Immature natural killer cell (primary cell): ENCODE measurements at regions not wholly inside any gene's neighbourhood (a gene's known extent, or its start where the extent isn't known, plus 50 kb on each side); places are given as distances from the start of the nearest gene placed in this dataset.

Experiments used
- DNase-seq, 3 donors: peaks; one replicate each; pipeline ENCODE4 v3.0.0; 2022; ENCODE audit warnings: mixed read lengths in 1 of 3
- H3K27ac Mint-ChIP-seq, 6 donors: one replicate each; pipeline ENCODE4 v1.8.0; 2020; ENCODE audit warnings: mixed read lengths in 6 of 6, mild to moderate bottlenecking in 5 of 6, inconsistent platforms in 4 of 6, moderate library complexity in 3 of 6
- H3K27me3 Mint-ChIP-seq, 3 donors: one replicate each; pipeline ENCODE4 v1.8.0; 2020 to 2021; ENCODE audit warnings: low read depth in 3 of 3, mild to moderate bottlenecking in 3 of 3, mixed read lengths in 3 of 3, moderate library complexity in 3 of 3, inconsistent platforms in 1 of 3
- H3K36me3 Mint-ChIP-seq, 3 donors: one replicate each; pipeline ENCODE4 v1.8.0; 2020; ENCODE audit warnings: mixed read lengths in 3 of 3, inconsistent platforms in 2 of 3, mild to moderate bottlenecking in 2 of 3
- H3K4me1 Mint-ChIP-seq, 2 donors: one replicate each; pipeline ENCODE4 v1.8.0; 2020; ENCODE audit warnings: inconsistent platforms in 2 of 2, mild to moderate bottlenecking in 2 of 2, mixed read lengths in 2 of 2, moderate library complexity in 1 of 2
- H3K4me3 Mint-ChIP-seq, 5 donors: one replicate each; pipeline ENCODE4 v1.8.0; 2020; ENCODE audit warnings: mild to moderate bottlenecking in 5 of 5, mixed read lengths in 5 of 5, inconsistent platforms in 3 of 5, moderate library complexity in 3 of 5
- H3K9me3 Mint-ChIP-seq, 6 donors: one replicate each; pipeline ENCODE4 v1.8.0; 2020; ENCODE audit warnings: mild to moderate bottlenecking in 6 of 6, mixed read lengths in 6 of 6, inconsistent platforms in 4 of 6, moderate library complexity in 3 of 6

DNA sequence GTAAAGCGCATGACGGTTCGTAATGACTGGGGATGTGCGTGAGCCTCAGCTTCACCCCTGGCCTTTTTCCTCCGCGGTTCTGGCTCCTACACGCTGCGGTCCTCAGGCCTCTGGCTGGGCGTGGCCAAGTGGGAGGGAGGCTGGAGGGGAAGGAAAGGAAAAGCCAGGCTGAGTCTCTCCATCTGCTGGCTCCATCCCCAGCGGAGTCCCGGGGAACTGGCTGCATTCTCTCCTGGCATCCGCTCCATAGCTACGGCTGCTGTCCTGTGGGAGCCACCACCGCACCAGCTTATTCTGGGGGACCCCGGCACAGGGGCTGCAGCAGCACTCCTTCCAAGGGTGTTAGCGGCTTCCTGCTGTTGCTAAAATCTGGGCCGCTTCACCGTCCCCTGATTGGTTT, 68.2 kb upstream of the SLC24A4 start:
- DNase-seq: no peak
- H3K4me1 Mint-ChIP-seq: peaks cover 5 to 12% of the 10 kb centered on the region in 2 donors
- no peak overlapping the region for H3K4me3 Mint-ChIP-seq
- H3K36me3 Mint-ChIP-seq: no peaks in the 10 kb centered on the region
- no peak overlapping the region for H3K27ac Mint-ChIP-seq
- peaks cover 2 to 23% (median 19%) of the 10 kb centered on the region in 3 donors for H3K27me3 Mint-ChIP-seq
- no peaks in the 10 kb centered on the region for H3K9me3 Mint-ChIP-seq

DNA sequence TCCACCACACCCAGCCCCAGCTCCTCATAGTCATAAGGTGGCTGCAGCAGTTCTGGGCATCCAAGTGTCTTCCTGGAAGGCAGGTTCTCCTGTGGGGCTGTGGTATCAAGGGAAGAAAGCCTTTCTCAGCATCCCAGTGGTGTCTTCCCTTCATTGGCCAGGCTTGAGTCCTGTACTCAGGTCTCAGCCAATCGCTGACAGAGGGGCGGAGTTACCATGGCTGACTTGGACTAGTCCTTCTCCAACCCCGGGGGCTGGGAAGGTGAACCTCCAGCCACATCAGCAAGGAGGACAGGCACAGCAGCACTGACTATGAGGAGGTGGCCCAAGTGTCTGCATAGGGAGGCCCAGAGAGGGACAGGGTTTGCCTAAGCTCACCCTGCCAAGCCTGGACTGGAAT, 64.0 kb upstream of the SLC24A4 start:
- H3K4me1 Mint-ChIP-seq: peaks cover 7 to 12% of the 10 kb centered on the region in 2 donors
- no peak overlapping the region for H3K27ac Mint-ChIP-seq
- DNase-seq: no peak
- H3K36me3 Mint-ChIP-seq: no peaks in the 10 kb centered on the region
- no peak overlapping the region for H3K4me3 Mint-ChIP-seq
- no peaks in the 10 kb centered on the region for H3K9me3 Mint-ChIP-seq
- H3K27me3 Mint-ChIP-seq: peaks cover 4 to 15% (median 8%) of the 10 kb centered on the region in 3 donors

DNA sequence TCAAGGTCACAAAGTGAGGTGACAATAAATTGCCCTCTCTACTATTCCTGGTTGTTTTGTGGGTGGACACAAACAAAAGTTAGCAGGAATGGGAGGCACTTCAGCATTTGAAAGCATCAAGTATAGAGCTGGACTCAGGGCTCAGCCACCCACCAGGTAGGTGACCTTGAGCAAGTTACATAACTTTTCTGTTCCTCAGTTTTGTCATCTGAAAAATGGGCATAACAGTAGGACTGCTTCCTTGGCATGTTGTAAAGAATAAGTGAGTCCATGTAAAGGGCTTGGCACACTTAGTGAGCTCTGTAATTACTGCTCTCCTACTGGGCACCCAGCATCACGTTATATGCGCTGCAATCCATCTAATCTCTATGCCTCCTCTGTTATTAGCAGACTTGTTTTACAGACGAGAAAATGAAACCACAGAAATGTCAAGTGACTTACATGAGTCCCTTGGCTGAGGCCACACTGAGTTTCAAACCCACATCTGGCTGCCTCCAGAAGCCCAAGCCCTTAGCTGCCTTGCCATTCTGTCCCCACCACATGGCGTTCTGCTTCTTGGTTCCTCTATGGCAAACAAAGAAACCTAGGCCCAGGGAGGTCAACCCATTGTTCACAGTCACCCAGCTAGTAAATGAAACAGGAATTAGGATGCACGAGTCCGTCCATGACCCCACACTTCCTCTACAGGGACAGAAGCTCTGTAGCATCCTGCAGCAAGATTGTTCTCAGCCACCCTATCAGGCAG, 63.2 kb upstream of the SLC24A4 start:
- Mint-ChIP-seq H3K36me3 (no peaks in the 10 kb centered on the region), H3K27ac (no peak overlapping the region), H3K4me1 (peaks cover 5 to 6% of the 10 kb centered on the region in 2 donors), H3K4me3 (no peak overlapping the region), H3K27me3 (peaks cover 3 to 9% (median 4%) of the 10 kb centered on the region in 3 donors), H3K9me3 (no peaks in the 10 kb centered on the region)
- no peak for DNase-seq

DNA sequence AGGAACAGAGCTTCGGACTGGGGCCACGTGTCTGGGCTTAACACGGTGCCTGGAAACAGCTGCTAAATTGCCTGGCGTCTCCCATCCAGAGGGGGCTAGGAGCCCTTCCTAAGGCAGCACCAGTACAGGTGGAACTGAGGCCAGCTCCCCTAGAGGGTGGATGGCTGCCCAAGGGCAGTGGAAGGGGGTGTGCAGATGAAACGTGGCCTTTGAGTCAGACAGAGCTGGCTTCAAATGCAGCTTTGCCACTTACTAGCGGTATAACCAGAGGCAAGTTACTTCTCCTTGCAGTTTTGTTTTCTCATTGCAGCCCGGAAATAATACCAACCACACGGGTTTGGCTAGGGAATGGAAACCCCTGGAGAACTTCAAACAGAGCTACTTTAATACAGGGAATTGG, 59.3 kb upstream of the SLC24A4 start:
- Mint-ChIP-seq H3K4me1 (peaks cover 0 to 2% of the 10 kb centered on the region in 2 donors), H3K4me3 (no peak overlapping the region), H3K9me3 (no peaks in the 10 kb centered on the region), H3K27me3 (peaks cover 0 to 5% (median 2%) of the 10 kb centered on the region in 3 donors), H3K36me3 (no peaks in the 10 kb centered on the region), H3K27ac (no peak overlapping the region)
- DNase-seq: no peak

DNA sequence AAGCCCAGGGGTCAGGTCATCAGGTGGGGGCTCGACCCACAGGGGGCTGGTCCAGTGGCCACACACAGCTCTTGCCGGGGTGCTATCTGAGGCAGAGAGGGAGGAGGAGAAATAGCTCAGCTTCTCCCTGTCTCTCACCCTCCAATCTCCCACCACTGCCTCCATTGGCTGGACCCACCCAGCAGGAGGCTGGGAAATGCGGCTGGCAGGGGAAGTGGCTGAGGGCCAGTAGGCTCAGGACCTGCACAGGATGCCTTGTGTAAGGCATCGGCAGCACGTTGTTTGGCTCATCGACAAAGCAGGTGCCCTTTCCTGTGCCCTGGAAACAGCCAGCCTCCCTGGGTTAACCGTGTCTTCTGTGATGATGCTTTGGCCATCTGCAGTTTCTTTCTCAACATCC, 58.8 kb upstream of the SLC24A4 start:
- Mint-ChIP-seq H3K27ac (no peak overlapping the region), H3K36me3 (no peaks in the 10 kb centered on the region), H3K9me3 (no peaks in the 10 kb centered on the region), H3K4me1 (peaks cover 0 to 2% of the 10 kb centered on the region in 2 donors), H3K4me3 (no peak overlapping the region), H3K27me3 (peaks cover 0 to 5% (median 2%) of the 10 kb centered on the region in 3 donors)
- no peak for DNase-seq

DNA sequence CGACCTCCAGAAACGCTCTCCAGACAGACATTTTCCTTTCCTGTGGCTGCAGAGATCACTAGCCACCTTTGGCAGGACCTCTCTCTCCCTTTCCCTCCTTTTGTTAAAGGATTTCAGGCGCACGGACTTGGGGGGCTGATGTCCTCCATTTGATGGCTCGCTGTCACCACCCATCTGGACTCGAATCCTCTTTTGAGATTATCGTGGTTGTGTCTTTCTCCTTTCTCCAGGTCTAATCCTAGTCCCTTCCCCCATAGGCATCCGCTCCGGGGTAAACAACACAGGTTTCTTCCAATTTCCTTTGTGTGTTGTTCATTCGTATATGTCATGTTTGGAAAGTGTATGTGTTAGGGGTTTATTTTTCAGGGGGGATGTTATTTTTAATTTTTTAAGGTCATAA, 56.7 kb upstream of the SLC24A4 start:
- no peak for DNase-seq
- Mint-ChIP-seq H3K27ac (no peak overlapping the region), H3K36me3 (no peaks in the 10 kb centered on the region), H3K4me1 (no peaks in the 10 kb centered on the region), H3K27me3 (peaks cover 0 to 5% (median 4%) of the 10 kb centered on the region in 3 donors), H3K9me3 (no peaks in the 10 kb centered on the region), H3K4me3 (no peak overlapping the region)
